Urothelium cell line (cell line): ENCODE measurements at regions not wholly inside any gene's neighbourhood (a gene's known extent, or its start where the extent isn't known, plus 50 kb on each side); places are given as distances from the start of the nearest gene placed in this dataset.
"Not testable (repeated sequence)": the region's sequence is repeated elsewhere in the genome, so short reads cannot be mapped to it uniquely, and the experiment has no call there.

Experiments
- DNase-seq: peaks from one replicate; pipeline ENCODE4 v3.0.0; 2011; ENCODE audit warnings: low spot score, mixed read lengths
- FAIRE-seq: peaks from 2 replicates; lab custom pipeline; 2011; peaks lifted over from hg19 to GRCh38; lab: Jason Lieb, UNC

DNA sequence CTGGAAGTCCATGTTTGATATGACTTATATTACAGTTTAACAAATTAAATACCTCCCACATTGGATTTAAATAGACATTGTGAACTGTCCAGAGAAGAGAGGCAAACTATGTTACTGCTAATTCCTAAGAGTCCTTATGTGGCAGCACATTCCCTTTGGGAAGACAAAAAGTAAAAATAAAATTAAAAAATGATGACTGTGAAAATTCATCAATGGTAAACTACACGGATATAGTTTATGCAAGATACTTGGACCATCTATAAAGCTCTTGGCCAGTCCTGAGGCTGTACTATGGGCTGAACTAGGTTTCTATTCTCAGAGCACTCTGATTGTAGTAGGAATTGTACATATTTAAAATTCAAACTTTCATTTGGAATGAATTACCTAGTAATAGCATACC is 206.4 kb downstream of the LRRK2 start:
- DNase-seq: no peak
- FAIRE-seq: no peak

DNA sequence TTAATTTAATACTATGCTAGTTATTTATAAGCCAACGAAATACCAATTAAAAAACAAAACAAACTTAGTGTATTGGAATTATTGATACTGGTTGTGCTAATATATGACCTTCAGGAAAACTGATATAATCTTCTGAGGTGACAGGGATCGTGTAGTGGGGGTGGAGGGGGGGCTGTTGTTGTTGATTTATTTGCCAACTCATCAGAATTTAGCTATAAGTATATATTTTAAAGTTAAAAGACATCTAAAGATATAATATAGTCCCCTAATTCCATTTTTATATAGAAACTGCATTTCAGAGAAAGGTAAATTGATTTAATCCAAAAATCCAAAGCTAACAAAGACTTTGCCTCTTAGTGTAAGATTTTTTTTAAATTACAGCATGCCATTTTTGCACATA is 210.5 kb downstream of the LRRK2 start:
- FAIRE-seq: no peak
- DNase-seq: no peak

DNA sequence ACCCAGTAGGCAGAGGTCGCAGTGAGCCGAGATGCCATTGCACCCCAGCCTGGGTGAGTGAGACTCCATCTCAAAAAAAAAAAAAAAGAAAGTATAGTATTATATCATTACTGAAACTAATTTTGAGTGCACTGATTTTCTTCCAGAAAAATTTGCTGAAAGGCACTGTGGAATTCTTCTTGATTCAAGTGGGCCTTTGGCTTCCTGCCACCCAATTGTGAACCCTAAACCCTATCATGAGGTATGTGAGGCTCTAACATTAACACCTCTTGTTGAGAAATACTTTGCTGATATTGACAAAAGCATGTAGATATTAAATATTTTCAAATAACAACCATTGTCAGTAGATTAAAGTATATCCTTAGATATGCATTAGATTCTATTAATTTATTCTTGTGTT is 211.2 kb downstream of the LRRK2 start:
- DNase-seq: no peak
- no peak for FAIRE-seq

DNA sequence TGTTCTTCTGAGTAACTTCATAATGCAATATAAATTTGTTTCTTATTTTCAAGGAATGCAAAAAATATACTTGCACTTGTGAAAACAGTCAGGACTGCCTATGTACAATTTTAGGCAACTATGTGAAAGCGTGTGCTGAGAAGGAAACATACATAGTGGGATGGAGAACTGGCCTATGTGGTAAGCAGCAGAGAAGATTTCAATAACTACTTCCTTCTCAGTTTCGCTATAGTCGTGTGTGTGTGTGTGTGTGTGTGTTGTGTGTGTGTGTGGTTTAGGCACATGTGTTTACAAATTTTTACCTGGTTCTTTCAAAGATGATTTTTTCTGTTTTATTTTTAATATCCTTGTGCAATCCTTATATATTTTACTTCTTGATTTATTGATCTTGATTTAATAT is 211.8 kb downstream of the LRRK2 start:
- no peak for DNase-seq
- no peak for FAIRE-seq

DNA sequence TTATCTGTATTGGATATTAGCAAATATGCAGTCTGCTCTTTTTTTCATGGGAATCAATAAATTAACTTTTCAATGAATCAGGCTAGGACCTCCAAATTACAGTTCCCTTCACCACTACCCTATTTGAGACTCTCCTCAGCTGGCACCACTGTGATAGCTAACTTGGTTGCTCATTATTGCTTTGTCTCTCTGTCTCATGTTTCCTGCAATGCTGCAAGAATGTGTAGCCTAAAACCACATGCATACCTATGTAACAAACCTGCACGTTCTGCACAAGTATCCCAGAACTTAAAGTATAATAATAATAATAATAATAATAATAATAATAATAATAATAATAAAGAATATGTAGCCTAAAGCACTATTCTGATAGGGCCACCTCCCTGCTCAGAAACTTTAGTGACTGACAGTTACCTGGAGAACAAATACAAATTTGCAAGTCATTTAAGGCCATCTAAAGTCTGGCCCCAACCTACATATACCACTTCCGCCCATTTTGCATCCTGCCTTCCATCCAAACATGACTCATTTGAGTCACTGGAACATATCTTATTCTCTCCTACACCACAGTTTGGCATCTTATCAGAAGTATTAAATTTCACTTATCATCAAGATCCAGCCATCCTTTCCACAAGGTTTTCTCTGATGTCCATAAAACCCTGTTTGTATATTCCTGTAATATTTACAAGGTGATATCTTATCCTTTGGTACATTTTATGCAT is 215.1 kb downstream of the LRRK2 start:
- FAIRE-seq: peak; percentile 13
- peak; percentile 23 for DNase-seq

DNA sequence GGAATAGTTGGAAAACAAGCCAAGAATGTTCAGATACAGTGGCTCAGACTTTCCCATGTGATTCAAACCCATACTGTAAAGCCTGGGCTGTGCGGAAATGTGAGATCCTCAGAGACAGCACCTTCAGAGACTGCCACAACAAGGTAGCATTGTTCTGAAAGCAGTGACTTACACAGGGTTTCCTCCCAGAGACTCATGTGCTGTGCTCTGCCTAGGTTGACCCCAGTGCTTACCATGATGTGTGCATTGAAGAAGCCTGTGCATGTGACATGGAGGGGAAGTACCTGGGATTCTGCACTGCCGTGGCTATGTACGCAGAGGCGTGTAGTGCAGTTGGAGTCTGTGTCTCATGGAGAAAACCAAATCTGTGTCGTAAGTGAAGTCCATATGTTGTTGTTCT is 219.4 kb downstream of the LRRK2 start:
- DNase-seq: no peak
- FAIRE-seq: peak; percentile 9

DNA sequence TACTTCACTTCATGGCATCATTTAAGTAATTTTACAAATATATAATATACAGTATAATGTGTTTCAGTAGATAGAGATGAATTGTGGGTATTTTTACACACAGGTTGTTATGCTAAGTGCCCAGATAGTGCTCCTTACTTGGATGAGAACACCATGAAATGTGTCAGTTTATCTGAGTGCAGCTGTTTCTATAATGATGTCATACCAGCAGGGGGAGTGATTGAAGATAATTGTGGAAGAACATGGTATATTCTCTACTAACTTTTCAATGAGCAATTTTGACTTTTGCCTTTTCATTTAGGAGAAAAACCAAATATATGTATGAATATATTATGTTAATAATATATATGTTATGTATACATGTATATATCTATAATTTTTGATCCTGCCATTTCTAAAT is 221.6 kb downstream of the LRRK2 start:
- DNase-seq (peak; percentile 22), FAIRE-seq (no peak)

DNA sequence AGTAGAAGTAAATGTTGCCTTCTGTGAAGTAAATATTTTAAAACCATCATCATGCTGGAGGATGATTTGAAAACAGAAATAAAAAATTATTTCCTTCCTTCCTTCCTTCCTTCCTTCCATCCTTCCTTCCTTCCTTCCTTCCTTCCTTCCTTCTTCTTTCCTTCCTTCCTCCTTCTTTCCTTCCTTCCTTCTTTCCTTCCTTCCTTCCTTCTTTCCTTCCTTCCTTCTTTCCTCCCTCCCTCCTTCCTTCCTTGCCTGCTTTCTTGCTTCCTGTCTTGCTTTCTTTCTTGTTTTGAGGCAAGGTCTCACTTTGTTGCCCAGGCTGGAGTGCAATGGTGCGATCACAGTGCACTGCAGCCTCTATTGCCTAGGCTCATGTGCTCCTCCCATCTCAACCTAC is 223.7 kb downstream of the LRRK2 start:
- not testable (repeated sequence) for DNase-seq, FAIRE-seq

DNA sequence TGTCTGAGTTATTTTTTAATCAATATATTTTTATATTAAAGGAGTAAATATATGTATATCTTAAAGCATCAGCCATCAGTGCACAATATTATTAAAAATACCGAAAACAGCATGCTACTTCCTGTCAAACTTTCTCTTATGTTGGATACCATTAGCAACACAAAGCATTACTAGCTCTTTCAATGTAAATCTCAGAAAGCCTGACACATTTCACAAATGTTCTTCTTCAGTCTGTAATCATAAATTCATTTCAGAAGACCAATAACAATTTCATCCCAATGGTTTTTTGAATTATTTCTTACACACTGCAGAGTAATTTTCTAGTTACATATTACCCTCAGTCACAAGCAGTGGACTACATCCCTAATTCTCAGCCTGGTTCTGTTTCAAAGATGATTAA is 226.9 kb downstream of the LRRK2 start:
- FAIRE-seq: no peak
- no peak for DNase-seq

DNA sequence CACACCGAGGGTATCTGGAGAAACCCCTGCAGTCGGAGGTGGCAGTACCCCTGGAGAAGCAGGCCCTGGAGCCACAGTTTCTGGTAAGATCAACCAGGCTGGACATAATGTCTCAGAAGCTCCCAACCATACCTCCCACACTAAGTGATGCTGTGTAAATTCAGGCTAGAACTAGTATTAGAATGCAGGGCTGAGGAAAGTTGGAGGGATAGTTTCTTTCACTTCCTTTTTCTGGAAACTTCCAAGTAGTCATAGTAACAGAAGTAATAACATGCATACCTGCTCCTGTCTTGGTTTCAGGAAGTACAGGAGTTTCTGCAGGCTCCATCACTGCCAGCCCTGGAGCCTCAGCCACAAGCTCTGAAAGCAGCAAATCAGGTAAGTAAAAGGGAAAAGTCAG is 228.1 kb upstream of the CNTN1 start:
- no peak for FAIRE-seq
- no peak for DNase-seq

DNA sequence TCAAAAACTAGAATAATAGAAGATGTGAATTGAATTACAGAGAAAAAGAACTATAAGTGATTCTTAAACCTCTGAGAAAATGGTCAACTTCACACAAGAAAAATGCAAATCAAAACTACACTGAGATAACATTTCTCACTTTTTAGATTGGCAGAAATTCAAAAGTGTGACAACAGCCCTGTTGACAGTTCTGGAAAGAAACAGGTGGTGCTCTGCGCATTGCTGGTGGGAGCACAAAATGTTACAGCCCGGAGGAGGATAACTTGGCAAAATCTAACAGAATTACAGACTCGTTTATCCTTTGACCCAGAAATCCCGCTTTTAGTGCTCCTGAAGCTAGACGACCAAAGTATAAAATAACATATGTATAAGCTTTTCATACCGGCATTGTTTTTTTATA is 222.5 kb upstream of the CNTN1 start:
- DNase-seq (no peak), FAIRE-seq (no peak)

DNA sequence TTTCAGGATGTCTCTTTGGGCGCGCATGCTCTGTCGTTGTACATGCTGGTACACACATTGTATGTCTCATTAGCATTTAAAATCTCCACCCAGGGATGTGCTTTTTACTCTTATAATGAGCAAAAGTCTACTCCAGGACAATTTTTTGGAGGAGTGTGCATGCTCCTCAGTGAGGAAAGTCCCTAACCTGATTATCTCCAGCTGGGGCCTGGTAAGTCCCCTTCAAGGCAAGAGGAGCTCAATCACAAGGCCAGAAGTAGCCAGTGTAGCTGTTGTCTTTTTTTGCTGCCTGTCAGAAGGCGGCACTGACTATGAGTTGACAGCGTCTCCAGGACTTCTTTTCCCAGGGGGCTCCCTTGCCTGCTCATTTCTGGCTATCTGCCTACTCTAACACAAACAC is 218.3 kb upstream of the CNTN1 start:
- DNase-seq: no peak
- FAIRE-seq: no peak

DNA sequence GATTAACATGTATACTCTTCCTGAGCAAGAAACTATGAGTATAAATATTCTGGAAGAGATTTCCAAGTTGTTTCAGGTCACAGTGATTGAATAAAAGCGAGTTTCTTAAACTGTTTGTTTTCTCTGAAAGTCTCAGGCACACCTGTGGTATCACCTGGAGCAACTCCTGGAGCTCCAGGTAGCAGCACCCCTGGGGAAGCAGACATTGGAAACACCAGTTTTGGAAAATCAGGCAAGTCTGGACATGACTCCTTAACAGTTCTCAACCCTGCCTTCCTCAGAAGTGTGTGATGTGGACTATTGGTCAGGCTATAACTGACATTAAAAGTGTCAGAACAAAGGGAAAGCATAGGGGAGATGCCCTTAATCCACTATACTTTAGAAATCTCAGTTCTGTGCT is 217.6 kb upstream of the CNTN1 start:
- FAIRE-seq (peak; percentile 44), DNase-seq (no peak)

DNA sequence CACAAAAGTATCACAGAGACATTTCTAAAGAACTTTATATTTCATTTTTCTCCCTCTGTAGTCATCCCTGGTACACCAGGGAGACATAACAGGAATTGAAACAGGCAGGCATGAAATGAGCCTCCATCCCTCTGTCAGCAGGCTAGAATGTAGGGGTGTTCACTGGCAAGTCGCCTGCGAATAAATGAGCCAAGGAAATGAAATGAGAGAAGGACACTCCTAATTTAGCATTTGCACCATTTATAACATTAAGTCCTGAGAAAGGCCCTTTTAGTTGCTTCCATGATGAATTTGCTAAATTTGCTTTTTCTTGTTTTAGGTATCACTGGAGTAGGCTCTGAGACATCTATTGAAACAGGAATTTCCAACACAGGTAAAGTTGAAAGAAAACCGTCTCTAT is 192.4 kb upstream of the CNTN1 start:
- no peak for FAIRE-seq
- DNase-seq: no peak

DNA sequence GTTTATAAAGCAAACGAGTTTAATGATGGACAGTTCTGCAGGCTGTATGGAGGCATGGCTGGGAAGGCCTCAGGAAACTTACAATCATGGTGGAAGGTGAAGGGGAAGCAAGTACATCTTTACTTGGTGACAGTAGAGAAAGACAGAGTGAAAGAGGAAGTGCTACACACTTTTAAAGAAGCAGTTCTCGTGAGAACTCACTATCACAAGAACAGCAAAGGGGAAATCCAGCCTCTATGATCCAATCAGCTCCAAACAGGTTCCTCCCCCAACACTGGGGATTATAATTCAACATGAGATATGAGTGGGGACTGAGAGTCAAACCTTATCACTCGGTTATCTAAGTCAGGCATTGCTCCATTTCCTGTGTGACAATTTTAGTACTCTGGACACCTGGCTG is 189.9 kb upstream of the CNTN1 start:
- DNase-seq: no peak
- FAIRE-seq: no peak

DNA sequence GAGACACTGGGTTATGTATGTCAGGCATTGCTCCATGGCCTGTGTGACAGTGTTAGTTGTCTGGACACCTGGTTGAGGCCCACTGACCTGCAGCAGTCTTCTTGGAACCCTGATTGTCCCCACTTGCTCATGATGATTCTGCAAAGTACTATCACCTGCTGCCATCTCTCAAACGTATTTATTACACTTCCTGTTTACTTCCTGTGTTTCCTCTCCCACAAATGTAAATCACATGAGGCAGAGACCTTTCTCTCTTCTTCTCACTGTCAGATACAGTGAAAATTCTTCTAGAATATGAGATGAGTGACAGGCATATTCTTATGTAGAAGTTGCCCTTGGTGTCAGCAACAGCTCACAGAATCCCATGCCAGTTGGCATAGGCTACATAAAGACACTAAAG is 186.9 kb upstream of the CNTN1 start:
- no peak for FAIRE-seq

DNA sequence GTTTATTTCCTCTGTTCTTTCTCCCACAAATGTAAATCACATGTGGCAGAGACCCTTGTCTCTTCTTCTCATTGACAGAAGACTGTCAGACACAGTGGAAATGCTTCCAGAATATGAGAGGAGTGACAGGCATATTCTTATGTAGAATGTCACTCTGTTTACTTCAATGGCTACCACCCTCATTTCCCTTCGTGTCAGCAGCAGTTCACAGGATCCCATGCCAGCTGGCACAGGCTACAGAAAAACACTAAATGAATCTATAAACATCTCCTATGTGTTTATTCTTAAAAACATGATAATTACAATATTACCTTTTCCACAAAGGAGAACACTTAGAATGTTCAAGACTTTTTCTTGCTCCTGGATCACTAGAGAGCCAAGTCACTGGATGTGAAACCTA is 183.8 kb upstream of the CNTN1 start:
- FAIRE-seq: no peak
- DNase-seq: no peak

More for the DNA sequence above, 186.9 kb upstream of the CNTN1 start:
- DNase-seq: no peak

DNA sequence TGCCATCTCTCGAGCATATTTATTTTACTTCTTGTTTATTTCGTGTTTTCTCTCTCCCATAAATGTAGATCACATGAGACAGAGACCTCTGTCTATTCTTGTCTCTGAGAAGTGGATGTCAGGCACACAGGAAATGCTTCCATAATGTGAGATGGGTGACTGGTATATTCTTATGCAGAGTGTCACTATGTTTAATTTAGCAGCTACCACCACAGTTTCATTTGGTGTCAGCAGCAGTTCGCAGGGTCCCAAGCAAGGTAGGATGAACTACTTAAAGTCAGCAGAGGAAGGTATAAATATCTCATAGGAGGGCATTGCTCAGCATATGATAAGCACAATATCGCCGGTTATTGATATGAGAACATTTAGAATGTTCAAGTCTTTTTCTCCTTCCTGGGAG is 180.9 kb upstream of the CNTN1 start:
- DNase-seq (no peak), FAIRE-seq (no peak)

DNA sequence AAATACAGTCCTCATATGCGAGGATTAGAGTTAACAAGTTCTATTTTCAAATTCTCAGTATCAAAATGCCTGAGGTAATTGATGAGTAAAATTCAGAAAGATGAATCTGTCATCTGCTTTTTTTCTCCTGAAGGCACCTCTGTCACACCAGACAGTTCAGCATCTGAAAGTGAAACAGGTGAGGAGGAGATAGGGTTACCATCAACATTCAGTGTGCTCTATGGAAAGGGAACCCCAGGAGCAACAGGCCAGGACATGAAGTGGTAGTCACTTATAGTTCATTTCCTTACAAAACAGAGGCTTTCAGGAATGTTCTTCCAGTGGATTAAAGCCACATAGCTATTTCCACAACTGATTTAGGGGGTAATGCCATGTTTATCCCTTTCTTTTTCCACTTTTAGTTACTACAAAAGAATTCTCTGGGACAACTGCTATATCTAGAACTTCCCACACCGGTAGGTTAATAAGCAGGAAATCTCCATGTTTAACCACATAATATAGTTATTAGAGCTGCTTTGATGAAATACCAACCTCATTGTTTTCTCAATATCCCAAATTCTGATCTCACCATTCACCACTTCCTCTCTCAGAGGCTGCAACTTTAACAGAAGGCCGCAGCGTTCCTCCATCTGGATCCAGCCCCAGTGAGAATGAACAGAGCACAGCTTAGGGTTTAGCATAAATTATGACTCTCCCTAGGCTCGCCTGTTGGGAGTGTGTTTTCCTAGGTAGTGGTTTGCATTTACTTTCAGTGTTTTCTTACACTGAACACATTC is 177.0 kb upstream of the CNTN1 start:
- peak; percentile 28 for DNase-seq
- no peak for FAIRE-seq

DNA sequence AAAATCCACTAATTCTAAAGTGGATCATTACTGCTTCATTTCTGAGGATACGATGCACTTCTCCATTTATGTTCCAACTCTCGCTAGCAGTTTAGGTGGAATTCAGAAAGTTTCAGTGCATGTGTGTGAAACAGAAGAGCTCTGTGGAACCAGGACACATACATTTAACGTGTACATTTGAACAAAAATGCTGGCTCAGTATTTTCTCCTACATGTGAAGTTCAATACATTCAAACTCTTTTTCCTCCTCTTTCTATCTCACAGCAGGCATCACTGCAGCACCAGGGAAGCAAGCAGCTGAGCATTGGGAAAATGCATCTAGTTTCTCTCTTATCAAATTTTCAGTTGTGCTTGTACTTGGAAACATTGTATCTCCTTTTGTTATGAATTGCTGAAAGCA is 169.4 kb upstream of the CNTN1 start:
- FAIRE-seq: no peak
- DNase-seq: no peak

DNA sequence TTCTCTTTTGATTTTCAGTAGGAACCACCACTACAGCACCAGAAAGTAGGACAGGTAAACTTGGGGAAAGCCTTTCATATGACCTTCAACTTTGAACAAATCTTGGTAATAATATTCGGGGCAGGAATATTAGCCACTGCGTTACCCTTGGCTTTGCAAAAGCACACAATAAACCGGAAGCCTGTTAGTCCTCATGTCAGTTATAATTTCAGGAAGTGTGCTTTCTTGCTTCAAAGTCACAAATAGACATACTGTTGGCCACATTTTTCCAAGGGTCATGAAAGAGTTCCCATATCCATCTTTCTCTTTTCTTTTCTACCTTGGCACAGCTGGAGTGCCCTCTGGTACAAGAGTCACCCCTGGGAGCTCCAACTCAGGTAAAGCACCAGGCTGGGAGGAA is 167.2 kb upstream of the CNTN1 start:
- DNase-seq (no peak), FAIRE-seq (no peak)

DNA sequence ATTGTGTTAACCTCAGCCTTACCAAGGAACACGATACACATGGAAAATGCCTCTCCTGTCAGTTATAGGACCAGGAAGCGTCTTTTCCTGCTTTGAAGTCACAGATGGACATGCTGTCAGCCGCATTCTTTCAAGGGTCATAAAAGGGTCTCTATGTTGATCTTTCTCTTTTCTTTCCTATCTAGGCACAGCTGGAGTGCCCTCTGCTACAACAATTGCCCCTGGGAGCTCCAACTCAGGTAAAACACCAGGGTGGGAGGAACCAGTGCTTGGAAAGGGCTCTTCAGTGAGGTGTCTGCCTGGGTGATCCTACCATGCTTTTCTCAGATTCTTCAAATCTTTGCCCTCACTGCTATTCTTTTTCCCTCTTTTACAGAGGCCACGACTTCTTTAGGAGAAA is 157.4 kb upstream of the CNTN1 start:
- FAIRE-seq (no peak), DNase-seq (no peak)

DNA sequence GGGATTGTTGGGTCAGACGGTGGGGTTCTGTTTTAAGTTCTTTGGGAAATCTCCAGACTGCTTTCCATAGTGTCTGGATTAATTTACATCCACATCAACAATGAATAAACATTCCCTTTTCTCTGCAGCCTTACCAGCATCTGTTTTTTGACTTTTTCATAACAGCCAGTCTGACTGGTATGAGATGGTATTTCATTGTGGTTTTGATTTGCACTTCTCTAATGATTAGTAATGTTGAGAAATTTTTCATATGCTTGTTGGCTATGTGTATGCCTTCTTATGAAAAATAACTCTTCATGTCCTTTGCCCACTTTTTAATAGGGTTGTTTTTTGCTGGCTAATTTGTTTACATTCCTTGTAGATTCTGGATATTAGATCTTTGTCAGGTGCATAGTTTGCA is 140.8 kb upstream of the CNTN1 start:
- FAIRE-seq: no peak
- no peak for DNase-seq
